PC-3 (cell line): ENCODE measurements at regions not wholly inside any gene's neighbourhood (a gene's known extent, or its start where the extent isn't known, plus 50 kb on each side); places are given as distances from the start of the nearest gene placed in this dataset.

ENCODE experiments used
- ATAC-seq: fragments of 200-7000 bp; cut with Tn5 transposase; 2 replicates; pipeline ENCODE4 v1.9.1; 2020; ENCODE audit warnings: mild to moderate bottlenecking, moderate library complexity
- BruUV-seq: library from RNA; stranded (reverse); fragments of 400-500 nt; replicated peaks from 2 replicates; lab custom pipeline; 2021; lab: Mats Ljungman, UMichigan
- CTCF ChIA-PET: fragments of 300-600 bp; sonication (Branson Sonifier 250); formaldehyde crosslinking; loops from one replicate; lab custom pipeline; 2022; ENCODE audit warnings: antibody characterized with exemption; lab: Charles Lee
- POLR2A ChIA-PET: fragments of 300-600 bp; sonication (Branson Sonifier 250); formaldehyde crosslinking; loops from one replicate; lab custom pipeline; 2022; ENCODE audit warnings: antibody characterized with exemption; ENCODE audit not compliant: unreplicated experiment; lab: Charles Lee
- DNase-seq: peaks from one replicate; pipeline ENCODE4 v3.0.0-alpha.2; 2015
- H2AFZ ChIP-seq: fragments of 300-600 bp; sonication (generic); 2 replicates; pipeline ENCODE4 v1.6.0; 2016; ENCODE audit warnings: antibody characterized with exemption, low read length
- H3F3A ChIP-seq: fragments of 300-600 bp; sonication (generic); one replicate; pipeline ENCODE4 v1.6.0; 2017; ENCODE audit warnings: antibody characterized with exemption, low read length, control low read depth, mild to moderate bottlenecking; ENCODE audit not compliant: unreplicated experiment
- H3K27ac ChIP-seq: fragments of 300-600 bp; sonication (generic); 2 replicates; pipeline ENCODE4 v1.5.1; 2016; ENCODE audit warnings: mild to moderate bottlenecking, low read length
- H3K27me3 ChIP-seq: fragments of 300-600 bp; sonication (generic); 2 replicates; pipeline ENCODE4 v1.6.1; 2016; ENCODE audit warnings: low read length, mixed read lengths
- H3K36me3 ChIP-seq: fragments of 300-600 bp; sonication (generic); 2 replicates; pipeline ENCODE4 v1.6.1; 2016; ENCODE audit warnings: low read depth, mixed run types, low read length, mixed read lengths
- H3K4me1 ChIP-seq: fragments of 300-600 bp; sonication (generic); 2 replicates; pipeline ENCODE4 v1.5.1; 2016; ENCODE audit warnings: low read length; ENCODE audit not compliant: insufficient read depth
- H3K4me2 ChIP-seq: fragments of 300-600 bp; sonication (generic); 2 replicates; pipeline ENCODE4 v1.6.0; 2016; ENCODE audit warnings: low read length
- H3K4me3 ChIP-seq: fragments of 300-600 bp; sonication (generic); 2 replicates; pipeline ENCODE4 v1.5.1; 2016; ENCODE audit warnings: mild to moderate bottlenecking, low read length, mixed read lengths
- H3K79me2 ChIP-seq: fragments of 300-600 bp; sonication (generic); 2 replicates; pipeline ENCODE4 v1.6.1; 2017; ENCODE audit warnings: low read length, mixed read lengths
- H3K9ac ChIP-seq: fragments of 300-600 bp; sonication (generic); 2 replicates; pipeline ENCODE4 v1.6.0; 2016; ENCODE audit warnings: mild to moderate bottlenecking, low read length
- H3K9me2 ChIP-seq: fragments of 300-600 bp; sonication (generic); replicated peaks from 2 replicates; pipeline ENCODE4 v1.6.1; 2016; ENCODE audit warnings: mixed run types, low read length, mixed read lengths
- H3K9me3 ChIP-seq: fragments of 300-600 bp; sonication (generic); 2 replicates; pipeline ENCODE4 v1.6.1; 2016; ENCODE audit warnings: low read length, mixed read lengths
- H4K20me1 ChIP-seq: fragments of 300-600 bp; sonication (generic); 2 replicates; pipeline ENCODE4 v1.6.1; 2016; ENCODE audit warnings: low read length, mixed read lengths
- CTCF ChIP-seq: fragments of 300-600 bp; sonication (generic); conservative IDR thresholded peaks from 2 replicates; pipeline ENCODE4 v1.5.1; 2017; ENCODE audit warnings: antibody characterized with exemption, low read depth, mild to moderate bottlenecking, low read length
- EZH2 ChIP-seq: fragments of 300-600 bp; sonication (generic); IDR thresholded peaks from one replicate; pipeline ENCODE4 v1.6.1; 2017; ENCODE audit warnings: antibody characterized with exemption, mild to moderate bottlenecking, low read length; ENCODE audit not compliant: unreplicated experiment
- EZH2phosphoT487 ChIP-seq: fragments of 300-600 bp; sonication (generic); IDR thresholded peaks from 2 replicates; pipeline ENCODE4 v1.6.1; 2018; ENCODE audit warnings: mild to moderate bottlenecking, antibody characterized with exemption, low read length, borderline replicate concordance
- intact Hi-C: fragments of 100-400 bp; cut with micrococcal nuclease; formaldehyde crosslinking; loops from 2 replicates; pipeline ENCODE4 v1.9.0; 2023

- Histone ChIP-seq H3K79me2 (no peaks in the 10 kb centered on the region), H2AFZ (no peak overlapping the region), H4K20me1 (no peaks in the 10 kb centered on the region), H3K9me3 (no peaks in the 10 kb centered on the region), H3K9ac (no peak overlapping the region), H3K27ac (no peak overlapping the region), H3F3A (no peaks in the 10 kb centered on the region), H3K9me2 (no peaks in the 10 kb centered on the region), H3K36me3 (no peaks in the 10 kb centered on the region), H3K4me1 (no peaks in the 10 kb centered on the region), H3K4me2 (no peak overlapping the region), H3K4me3 (no peak overlapping the region), H3K27me3 (no peaks in the 10 kb centered on the region)
- TF ChIP-seq CTCF (no peak), EZH2 (no peak), EZH2phosphoT487 (no peak)
- no peak for ATAC-seq
- DNase-seq: no peak
- CTCF ChIA-PET: no interaction called here
- intact Hi-C loops: no loop called here
- POLR2A ChIA-PET: no interaction called here
- no TSS peak for BruUV-seq
These were observed 352.7 kb downstream of the CXCL12 start for GRCh38 chr10:44032216-44032615.

- TF ChIP-seq EZH2 (no peak), EZH2phosphoT487 (no peak), CTCF (no peak)
- DNase-seq: no peak
- H3K4me2 ChIP-seq: no peak overlapping the region
- ATAC-seq: no peak
- ChIA-PET CTCF (no interaction called here), POLR2A (no interaction called here)
- H2AFZ ChIP-seq: no peak overlapping the region
- no peak overlapping the region for H3K4me3 ChIP-seq
- H3K9me2 ChIP-seq: no peaks in the 10 kb centered on the region
- no peak overlapping the region for H3K9ac ChIP-seq
- H3K9me3 ChIP-seq: no peaks in the 10 kb centered on the region
- H3K27ac ChIP-seq: no peak overlapping the region
- no peaks in the 10 kb centered on the region for H4K20me1 ChIP-seq
- H3K27me3 ChIP-seq: peaks cover 8% of the 10 kb centered on the region; the same call in 1 of the 2 replicates
- no peaks in the 10 kb centered on the region for H3K4me1 ChIP-seq
- no peaks in the 10 kb centered on the region for H3F3A ChIP-seq
- no peaks in the 10 kb centered on the region for H3K36me3 ChIP-seq
- intact Hi-C loops: no loop called here
- no peaks in the 10 kb centered on the region for H3K79me2 ChIP-seq
- BruUV-seq: no TSS peak
These were observed 354.2 kb downstream of the CXCL12 start for GRCh38 chr10:44030738-44031137.

- Histone ChIP-seq H3K36me3 (no peaks in the 10 kb centered on the region), H3K27ac (no peak overlapping the region), H3K27me3 (peaks cover 13% of the 10 kb centered on the region; the same call in 1 of the 2 replicates), H3K9ac (no peak overlapping the region), H3K79me2 (no peaks in the 10 kb centered on the region), H3K9me2 (no peaks in the 10 kb centered on the region), H3K4me2 (no peak overlapping the region), H3F3A (no peaks in the 10 kb centered on the region), H3K4me3 (no peak overlapping the region), H2AFZ (no peak overlapping the region), H3K4me1 (no peaks in the 10 kb centered on the region), H3K9me3 (no peaks in the 10 kb centered on the region), H4K20me1 (no peaks in the 10 kb centered on the region)
- ChIA-PET POLR2A (no interaction called here), CTCF (no interaction called here)
- no peak for ATAC-seq
- no TSS peak for BruUV-seq
- intact Hi-C loops: no loop called here
- DNase-seq: peak; percentile 30
- peak; percentile 34; the same call in 1 of the 2 replicates for TF ChIP-seq CTCF
- no peak for TF ChIP-seq EZH2
These were observed 354.8 kb downstream of the CXCL12 start for GRCh38 chr10:44030132-44030531.
